GM12874 (cell line): ENCODE measurements at regions not wholly inside any gene's neighbourhood (a gene's known extent, or its start where the extent isn't known, plus 50 kb on each side); places are given as distances from the start of the nearest gene placed in this dataset.
A peak's percentile ranks its signal among the peaks of the same experiment; 100 is the strongest.

ENCODE experiments used
- TF ChIP-seq, protein P1 (sequence below): IDR thresholded peaks from 2 replicates; pipeline ENCODE4 v1.5.1; 2011; ENCODE audit warnings: low read depth, mild to moderate bottlenecking, control low read depth, low read length, moderate library complexity; ENCODE audit not compliant: insufficient read depth

- TF ChIP-seq, protein P1, sequence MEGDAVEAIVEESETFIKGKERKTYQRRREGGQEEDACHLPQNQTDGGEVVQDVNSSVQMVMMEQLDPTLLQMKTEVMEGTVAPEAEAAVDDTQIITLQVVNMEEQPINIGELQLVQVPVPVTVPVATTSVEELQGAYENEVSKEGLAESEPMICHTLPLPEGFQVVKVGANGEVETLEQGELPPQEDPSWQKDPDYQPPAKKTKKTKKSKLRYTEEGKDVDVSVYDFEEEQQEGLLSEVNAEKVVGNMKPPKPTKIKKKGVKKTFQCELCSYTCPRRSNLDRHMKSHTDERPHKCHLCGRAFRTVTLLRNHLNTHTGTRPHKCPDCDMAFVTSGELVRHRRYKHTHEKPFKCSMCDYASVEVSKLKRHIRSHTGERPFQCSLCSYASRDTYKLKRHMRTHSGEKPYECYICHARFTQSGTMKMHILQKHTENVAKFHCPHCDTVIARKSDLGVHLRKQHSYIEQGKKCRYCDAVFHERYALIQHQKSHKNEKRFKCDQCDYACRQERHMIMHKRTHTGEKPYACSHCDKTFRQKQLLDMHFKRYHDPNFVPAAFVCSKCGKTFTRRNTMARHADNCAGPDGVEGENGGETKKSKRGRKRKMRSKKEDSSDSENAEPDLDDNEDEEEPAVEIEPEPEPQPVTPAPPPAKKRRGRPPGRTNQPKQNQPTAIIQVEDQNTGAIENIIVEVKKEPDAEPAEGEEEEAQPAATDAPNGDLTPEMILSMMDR: peak; percentile 45; the same call in 1 of the 2 replicates
These were observed 83.9 kb upstream of the RAI2 start for GRCh38 chrX:17944833-17945497.

GRCh38 chrX:17939724-17940123, 78.6 kb upstream of the RAI2 start:
- TF ChIP-seq, protein P1: no peak

GRCh38 chrX:17933856-17934255, 72.8 kb upstream of the RAI2 start:
- TF ChIP-seq, protein P1: no peak

DNA sequence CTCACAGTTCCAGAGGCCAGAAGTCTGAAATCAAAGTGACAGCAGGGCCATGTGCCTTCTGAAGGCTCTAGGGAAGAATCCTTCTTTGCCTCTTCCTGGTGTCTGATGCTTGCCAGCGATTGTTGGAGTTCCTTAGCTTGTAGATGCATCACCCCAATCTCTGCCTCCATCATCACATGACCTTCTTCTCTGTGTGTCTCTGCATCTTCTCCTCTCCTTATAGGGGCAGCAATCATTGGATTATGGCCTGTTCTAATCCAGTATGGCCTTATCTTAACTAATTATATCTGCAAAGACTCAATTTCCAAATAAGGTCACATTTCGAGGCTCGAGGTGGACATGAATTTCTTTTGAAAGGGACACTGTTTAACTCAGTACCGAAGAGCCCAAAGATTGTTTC, 71.7 kb upstream of the RAI2 start:
- TF ChIP-seq, protein P1: no peak

DNA sequence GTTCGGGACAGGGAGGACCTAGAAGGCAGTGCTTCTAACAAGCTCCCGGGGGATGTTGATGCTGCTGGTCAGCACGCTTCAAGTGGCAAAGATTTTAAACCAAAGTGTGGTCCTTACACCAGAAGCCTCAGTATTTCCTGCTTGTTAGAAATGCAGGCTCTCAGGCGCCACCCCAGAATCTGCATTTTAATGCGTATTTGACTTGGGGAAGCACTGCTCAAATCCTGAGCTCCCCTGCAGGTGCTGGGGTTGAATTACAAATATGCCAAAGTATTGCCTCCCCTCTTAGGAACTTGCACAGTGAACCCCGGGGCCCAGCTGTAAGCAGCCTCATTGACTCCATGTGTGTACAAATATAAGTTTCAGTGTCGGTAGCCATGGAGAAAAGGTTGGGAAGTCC, 70.8 kb upstream of the RAI2 start:
- TF ChIP-seq, protein P1: no peak

DNA sequence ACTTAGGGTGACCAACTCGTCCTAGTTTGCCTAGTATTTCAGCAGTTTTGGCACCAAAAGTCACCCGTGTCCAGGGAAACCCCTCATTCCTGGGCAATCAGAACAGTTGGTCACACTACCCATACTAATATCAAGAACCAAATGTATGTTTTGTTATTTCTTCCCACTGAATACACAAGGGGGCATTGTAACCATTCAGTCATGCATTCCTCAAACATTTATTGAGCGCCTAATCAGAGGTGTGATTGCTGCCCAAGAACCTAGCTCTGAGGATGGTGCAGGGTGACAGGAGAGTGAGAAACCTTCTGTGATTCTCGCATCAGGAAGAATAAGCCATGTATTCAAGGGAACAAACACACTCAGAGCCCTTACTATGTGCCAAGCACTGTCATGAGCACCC, 69.8 kb upstream of the RAI2 start:
- TF ChIP-seq, protein P1: no peak

DNA sequence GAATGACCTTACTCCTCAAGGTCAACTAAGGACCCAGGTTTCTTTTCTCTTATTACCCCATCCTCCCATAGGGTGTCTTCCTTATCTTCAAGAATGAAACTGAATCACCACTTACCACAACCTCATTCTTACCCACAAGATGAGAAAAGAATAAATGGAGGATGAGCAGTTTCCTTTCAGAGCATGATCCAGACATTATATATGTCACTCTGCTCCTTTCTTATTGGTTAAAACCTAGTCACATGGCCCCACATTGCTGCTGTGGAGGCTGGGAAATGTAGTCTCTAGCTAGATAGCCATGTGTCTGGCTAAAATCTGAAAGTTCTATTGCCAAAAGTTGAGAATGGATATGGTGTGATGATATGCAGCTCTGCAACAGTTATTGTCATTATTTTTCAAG, 62.4 kb upstream of the RAI2 start:
- TF ChIP-seq, protein P1: no peak
